Activated naive CD4-positive, alpha-beta T cell treated with anti-CD3 and anti-CD28 coated beads, Interleukin-2, amount 50 U/mL, for 72 hours (primary cell): ENCODE measurements at regions not wholly inside any gene's neighbourhood (a gene's known extent, or its start where the extent isn't known, plus 50 kb on each side); places are given as distances from the start of the nearest gene placed in this dataset.

Experiments used
- ATAC-seq, 2 donors: fragments of 150-1000 bp; cut with Tn5 transposase; 2 replicates each; pipeline ENCODE4 v1.10.0; 2021; ENCODE audit warnings: mild to moderate bottlenecking in 2 of 2, moderate library complexity in 2 of 2
- DNase-seq, 2 donors: peaks; one replicate each; pipeline ENCODE4 v3.0.0; 2021 to 2022; ENCODE audit warnings: low spot score in 2 of 2
- H3K27ac Mint-ChIP-seq, 2 donors: one replicate each; pipeline ENCODE4 v1.8.0; 2022; ENCODE audit warnings: mild to moderate bottlenecking in 2 of 2, mixed read lengths in 2 of 2
- H3K36me3 Mint-ChIP-seq, 2 donors: one replicate each; pipeline ENCODE4 v1.8.0; 2022; ENCODE audit warnings: mixed read lengths in 2 of 2
- H3K9me3 Mint-ChIP-seq, 2 donors: one replicate each; pipeline ENCODE4 v1.8.0; 2022; ENCODE audit warnings: mixed read lengths in 2 of 2

DNA sequence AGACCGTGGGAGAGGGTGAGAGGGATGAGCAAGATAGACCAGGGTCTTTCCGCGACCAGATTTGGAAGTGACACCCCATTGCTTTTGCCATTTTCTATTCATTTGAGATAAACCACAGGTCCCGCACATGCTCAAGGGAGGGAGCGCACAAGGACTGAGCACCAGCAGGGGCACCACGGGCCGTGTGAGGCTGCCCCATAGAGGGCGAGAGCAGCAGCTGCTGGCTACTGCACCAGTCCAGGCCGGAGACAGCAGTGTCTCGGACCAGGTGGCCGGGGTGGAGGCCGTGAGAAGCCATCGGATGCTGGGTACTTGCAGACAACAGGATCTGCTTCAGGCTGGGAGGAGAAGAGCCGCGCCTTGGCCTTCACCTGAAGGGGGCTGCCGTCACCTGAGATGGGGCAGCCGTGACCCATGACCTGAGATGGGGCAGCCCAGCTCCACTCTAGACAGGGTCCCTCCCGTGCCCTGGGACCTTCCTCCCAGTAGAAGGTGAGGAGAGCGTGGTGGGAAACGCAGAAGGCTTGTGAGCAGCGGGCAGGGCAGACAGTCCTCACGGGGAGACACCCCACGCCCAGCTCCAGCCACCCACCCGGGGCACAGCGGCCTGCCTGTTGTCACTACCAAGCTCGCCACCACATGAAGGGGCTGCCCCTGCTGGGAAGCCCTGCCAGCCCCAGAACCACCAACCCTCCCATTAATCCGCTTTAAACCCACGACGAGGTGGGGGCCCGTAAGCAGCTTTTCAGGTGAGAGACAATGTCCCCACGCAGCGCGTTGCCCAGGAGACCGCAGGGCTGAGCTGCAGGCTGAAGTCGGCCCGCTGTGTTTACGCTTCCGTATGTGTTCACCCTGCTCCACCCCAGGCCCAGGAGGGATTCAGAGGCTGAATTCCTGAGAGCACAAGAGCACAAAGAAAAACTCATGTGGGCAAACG is 61.7 kb upstream of the FBRSL1 start:
- H3K27ac Mint-ChIP-seq = no peak overlapping the region
- H3K9me3 Mint-ChIP-seq = peaks cover 0 to 6% of the 10 kb centered on the region in 2 donors
- peaks cover 0 to 12% of the 10 kb centered on the region in 2 donors for H3K36me3 Mint-ChIP-seq
- ATAC-seq = no peak
- DNase-seq = no peak

DNA sequence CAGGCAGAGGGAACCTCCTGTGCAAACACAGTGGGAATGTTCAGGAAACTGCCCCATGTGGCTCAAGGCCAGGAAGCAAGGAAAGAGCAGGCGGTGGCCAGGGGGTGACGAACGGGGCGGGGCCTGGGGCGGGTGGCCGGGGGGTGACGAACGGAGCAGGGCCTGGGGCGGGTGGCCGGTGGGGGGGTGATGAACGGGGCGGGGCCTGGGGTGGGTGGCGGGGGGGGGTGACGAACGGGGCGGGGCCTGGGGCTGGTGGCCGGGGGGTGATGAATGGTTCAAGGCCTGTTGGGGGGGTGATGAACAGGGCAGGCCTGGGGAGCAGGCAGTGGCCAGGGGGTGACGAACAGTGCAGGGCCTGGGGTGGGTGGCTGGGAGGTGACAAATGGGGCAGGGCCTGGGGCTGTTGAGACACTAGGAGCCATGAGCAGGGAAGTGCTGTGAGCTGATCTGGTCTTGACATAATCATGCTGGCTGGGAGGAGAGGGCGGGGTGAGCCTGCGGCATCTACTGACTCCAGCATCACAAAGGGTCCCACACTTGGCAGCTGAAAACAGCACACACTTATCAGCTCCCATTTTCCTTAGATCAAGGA is 62.7 kb upstream of the FBRSL1 start:
- peaks cover 0 to 12% of the 10 kb centered on the region in 2 donors for H3K36me3 Mint-ChIP-seq
- H3K9me3 Mint-ChIP-seq = peaks cover 0 to 6% of the 10 kb centered on the region in 2 donors

DNA sequence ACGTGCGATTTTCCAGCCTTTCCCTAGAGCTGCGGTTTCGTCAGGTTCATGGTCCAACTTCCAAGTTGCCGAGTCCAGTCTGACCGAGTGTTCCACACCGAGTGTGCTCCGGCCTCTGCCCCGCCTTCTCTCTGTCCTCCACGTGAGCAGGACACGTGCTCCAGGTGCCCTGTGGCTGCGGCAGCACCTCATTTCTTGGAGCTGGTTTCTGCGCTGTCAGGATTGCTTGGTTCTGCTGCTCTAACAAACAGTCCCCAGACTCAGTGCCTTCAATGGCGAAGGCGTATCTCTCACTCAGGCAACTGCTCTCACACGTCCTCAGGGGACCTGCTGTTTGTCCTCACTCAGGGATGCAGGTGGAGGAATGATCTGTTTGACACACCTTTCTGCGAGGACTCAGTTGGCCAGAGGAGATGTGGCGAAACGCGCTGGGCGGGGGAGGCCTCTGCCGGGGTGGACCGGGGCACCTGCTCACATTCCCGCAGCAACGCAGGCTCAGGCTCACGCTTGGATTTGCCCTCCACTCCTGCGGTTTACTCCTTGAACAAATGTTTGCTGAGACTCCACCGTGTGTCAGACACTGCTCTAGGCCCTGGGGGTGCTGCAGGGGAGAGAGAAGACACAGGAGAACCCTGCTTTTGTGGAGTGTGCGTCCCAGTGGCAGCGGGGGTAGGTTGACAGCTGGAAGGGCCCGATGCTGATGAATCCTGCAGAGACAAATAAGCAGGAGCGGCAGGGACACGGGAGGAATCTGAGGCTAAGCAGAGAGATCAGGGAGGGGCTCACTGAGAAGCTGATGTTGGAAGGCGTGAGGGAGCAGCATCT is 63.4 kb upstream of the FBRSL1 start:
- peaks cover 0 to 12% of the 10 kb centered on the region in 2 donors for H3K36me3 Mint-ChIP-seq
- H3K27ac Mint-ChIP-seq = no peak overlapping the region
- DNase-seq = no peak
- peaks cover 0 to 6% of the 10 kb centered on the region in 2 donors for H3K9me3 Mint-ChIP-seq
- no peak for ATAC-seq

More for the DNA sequence above, 62.7 kb upstream of the FBRSL1 start:
- ATAC-seq (no peak), DNase-seq (no peak)
- H3K27ac Mint-ChIP-seq = no peak overlapping the region

DNA sequence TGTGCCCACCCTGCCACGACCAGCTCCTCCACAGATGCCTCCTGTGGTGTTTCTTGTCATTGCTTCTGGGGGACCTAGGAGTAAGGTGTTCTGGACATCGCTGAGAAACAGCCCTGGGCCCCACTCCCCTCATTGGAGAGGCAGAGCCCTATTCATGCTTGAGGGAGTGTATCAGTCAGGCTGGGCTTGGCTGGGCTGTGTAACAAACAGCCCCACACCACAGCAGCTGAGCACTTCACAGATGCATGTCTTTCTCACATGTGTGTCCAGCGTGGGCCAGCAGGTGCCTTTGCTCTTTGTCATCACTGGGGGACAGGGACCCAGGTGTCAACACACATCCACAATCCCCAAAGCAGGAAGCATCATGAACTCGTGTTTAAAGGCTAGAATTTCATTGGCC is 65.1 kb upstream of the FBRSL1 start:
- peaks cover 0 to 6% of the 10 kb centered on the region in 2 donors for H3K9me3 Mint-ChIP-seq
- H3K36me3 Mint-ChIP-seq = peaks cover 0 to 12% of the 10 kb centered on the region in 2 donors
- DNase-seq = no peak
- no peak for ATAC-seq
- H3K27ac Mint-ChIP-seq = no peak overlapping the region

DNA sequence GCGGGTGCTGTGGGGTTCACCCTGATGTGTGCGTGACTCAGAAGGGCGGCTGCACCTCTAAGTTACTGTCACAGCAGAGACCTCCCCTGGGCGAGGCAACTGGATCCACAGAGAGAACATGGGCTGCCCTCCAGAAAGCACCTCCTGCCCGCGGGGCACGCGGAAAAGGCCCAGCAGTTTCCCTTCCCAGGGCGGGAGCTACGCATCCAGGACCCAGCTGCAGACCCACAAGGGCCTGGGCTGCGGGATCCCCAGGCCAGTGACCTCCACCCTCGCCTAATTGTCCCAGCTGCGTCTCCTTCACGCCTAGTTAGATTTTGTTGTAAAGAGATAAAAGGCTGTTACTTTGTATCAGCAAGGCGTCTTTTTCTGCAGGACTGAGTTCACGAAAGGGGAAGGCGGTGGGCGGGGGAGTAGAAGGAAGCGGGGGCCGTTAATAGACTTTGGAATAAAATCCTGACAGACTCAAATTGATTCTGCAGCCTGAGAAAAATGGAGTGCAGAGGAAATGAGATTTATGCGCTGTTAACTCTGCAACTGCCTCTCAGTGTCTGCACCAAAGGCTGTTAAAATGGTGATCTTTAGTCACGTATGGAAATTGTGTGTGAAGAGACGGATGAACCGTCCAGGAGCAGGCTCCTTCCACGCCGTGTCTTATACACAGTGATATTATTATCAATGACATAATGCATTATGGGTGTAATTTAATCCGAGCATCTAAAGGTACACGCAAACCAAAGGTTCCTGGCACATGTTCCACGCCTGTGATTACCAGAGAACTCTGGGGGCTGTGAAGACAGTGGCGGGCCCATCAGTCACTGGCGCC is 65.9 kb upstream of the FBRSL1 start:
- H3K36me3 Mint-ChIP-seq = peaks cover 0 to 12% of the 10 kb centered on the region in 2 donors
- no peak overlapping the region for H3K27ac Mint-ChIP-seq
- H3K9me3 Mint-ChIP-seq = peaks cover 0 to 6% of the 10 kb centered on the region in 2 donors
- DNase-seq = no peak
- ATAC-seq = no peak

DNA sequence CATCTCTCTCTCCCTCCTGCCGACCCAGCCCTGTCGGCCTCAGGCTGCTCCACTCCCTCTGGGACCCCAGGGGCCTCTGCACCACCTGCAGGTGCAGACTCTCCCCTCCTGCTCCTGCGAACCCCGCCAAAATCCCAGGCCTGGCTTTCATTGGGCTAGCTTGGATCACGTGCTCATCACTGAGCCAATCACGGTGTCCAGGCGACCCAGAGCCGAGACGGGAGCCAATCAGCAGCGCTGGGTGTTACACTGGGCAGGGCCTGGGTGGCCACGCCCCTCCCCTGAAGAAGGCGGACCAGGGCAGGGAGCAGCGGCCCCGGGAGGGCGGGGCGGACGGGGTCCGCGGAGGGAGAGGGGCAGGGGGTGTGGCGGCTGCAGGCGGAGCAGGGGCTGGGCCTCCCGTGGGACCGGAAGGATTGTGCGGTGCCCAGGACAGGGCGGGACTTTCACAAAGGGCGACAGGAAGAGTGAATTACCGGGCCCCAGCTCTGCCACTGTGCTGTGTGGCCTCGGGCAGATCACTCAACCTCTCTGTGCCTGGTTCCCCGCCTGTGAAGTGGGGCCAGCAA is 66.6 kb upstream of the FBRSL1 start:
- no peak for DNase-seq
- ATAC-seq = peak; percentile 26 to 61
- Mint-ChIP-seq H3K36me3 (peaks cover 0 to 12% of the 10 kb centered on the region in 2 donors), H3K9me3 (peaks cover 0 to 6% of the 10 kb centered on the region in 2 donors), H3K27ac (peak overlapping the region in 1 of 2 donors; percentile 9)

DNA sequence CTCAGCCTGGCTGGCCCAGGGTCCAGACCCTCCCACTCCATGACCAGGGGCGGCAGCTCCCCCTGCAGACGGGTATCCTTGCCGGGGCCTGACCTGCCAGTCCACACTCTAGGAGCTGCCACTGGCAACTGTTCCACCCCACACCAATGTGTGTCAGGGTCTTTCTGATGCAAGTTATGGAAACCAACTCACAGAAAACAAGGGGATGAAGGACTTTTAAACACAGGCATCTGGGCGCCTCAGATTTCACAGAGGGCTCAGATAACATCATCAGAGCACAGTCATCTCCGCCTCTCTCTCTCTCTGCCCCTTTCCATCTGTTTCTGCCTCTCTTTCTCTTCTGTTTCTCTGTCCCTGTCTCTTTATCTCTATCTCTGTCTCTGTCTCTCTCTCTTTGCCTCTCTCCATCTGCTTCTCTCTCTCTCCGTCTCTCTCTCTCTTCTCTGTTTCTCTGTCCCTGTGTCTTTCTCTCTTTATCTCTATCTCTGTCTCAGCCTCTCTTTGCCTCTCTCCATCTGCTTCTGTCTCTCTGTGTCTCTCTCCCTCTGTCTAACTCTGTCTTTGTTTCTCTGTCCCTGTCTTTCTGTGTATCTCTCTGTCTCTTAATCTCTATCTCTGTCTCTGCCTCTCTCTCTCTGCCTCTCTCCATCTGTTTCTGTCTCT is 67.4 kb upstream of the FBRSL1 start:
- Mint-ChIP-seq H3K27ac (peak overlapping the region; percentile 1 to 9), H3K9me3 (peaks cover 0 to 6% of the 10 kb centered on the region in 2 donors), H3K36me3 (peaks cover 0 to 12% of the 10 kb centered on the region in 2 donors)
- ATAC-seq = peak in 1 of 2 donors; percentile 28
- DNase-seq = no peak

DNA sequence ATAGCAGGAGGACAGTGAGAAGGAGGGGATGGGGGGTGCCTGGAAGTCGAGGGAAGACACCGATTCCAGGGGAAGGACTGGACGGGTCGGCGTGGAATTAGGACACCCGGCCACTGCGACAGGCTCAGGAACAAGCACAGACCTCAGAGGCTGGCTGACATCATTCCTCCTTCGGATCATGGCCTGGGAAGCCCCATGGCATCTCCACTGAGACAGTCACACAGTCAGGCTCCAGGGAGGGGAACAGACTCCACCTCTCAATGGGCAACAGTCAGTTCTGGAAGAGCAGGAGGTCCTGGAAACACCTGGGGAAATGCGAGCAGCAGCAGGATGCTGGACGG is 67.9 kb upstream of the FBRSL1 start:
- ATAC-seq (no peak), DNase-seq (no peak)
- Mint-ChIP-seq H3K36me3 (peaks cover 0 to 12% of the 10 kb centered on the region in 2 donors), H3K27ac (peak overlapping the region in 1 of 2 donors; percentile 65), H3K9me3 (peaks cover 0 to 6% of the 10 kb centered on the region in 2 donors)

DNA sequence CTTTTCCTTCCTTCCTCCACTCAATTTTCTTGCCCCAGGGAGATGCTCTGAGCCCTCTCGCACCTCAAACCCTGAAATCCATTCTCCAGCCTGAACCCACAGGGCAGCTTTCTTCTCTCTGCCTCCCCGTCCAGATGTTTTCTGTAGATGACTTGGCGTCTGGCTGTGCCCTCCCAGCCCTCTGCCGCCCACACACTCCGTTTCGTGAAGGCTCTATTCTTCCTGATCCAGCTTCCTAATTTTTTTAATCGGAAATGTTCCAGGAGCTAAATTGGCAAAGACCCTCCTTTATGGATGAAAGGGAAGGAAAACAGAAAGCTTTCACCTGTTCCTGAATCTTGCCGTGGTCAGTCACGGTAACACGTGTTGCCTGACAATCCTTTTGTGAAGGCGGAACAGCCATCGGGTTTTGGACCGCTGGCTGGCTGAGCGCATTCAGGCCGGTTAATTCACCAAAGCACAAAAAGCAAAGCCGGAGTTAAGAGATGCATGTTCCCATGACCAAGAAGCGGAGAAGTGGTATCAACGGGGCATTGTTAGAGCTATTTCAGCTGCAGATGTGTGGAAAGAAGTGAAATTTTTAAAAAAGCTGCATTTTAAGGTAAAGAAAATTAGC is 70.2 kb upstream of the FBRSL1 start:
- ATAC-seq = no peak
- Mint-ChIP-seq H3K27ac (peak overlapping the region in 1 of 2 donors; percentile 50), H3K36me3 (peaks cover 0 to under 1% of the 10 kb centered on the region in 2 donors), H3K9me3 (peaks cover 0 to under 1% of the 10 kb centered on the region in 2 donors)
- DNase-seq = no peak

DNA sequence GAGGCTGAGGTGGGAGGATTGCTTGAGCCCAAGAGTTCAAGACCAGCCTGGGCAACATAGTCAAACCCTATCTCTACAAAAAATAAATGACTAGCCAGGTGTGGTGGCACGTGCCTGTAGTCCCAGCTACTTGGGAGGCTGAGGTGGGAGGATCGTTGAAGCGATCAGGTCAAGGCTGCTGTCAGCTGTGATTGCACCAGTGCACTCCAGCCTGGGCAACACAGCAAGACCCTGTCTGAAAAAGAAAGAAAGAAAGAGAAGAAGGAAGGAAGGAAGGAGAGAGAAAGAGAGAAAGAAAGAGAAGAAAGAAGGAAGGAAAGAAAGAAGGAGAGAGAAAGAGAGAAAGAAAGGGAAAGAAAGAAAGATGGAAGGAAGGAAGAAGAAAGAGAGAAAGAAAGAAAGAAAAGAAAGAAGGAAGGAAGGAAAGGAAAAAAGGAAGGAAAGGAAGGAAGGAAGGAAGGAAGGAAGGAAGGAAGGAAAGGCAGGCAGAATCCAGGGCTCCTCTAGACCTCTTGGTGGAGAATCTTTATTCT is 71.5 kb upstream of the FBRSL1 start:
- Mint-ChIP-seq H3K9me3 (no peaks in the 10 kb centered on the region), H3K27ac (no peak overlapping the region)
- no peak for DNase-seq

DNA sequence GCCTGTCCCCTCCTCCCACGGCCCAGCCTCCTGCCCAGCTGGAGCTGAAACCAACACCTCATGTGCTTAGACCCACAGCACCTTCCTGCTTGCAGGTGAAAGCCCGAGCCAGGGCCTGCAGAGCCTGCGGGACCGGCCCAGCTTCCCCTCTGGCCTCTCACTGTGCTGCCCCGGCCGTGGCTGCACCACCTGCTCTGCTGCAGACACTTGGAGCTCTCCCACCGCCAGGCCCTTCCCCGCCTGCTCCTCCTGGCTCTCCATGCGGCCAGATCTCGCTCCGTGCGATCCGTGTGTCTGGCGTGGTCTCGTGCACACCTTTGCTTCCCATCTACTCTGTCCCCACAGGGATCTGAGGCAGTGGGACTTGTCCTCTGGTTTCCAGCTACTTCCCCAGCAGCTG is 72.2 kb upstream of the FBRSL1 start:
- H3K9me3 Mint-ChIP-seq = no peaks in the 10 kb centered on the region
- H3K27ac Mint-ChIP-seq = no peak overlapping the region
- ATAC-seq (no peak), DNase-seq (no peak)
- no peaks in the 10 kb centered on the region for H3K36me3 Mint-ChIP-seq

More for the DNA sequence above, 71.5 kb upstream of the FBRSL1 start:
- no peaks in the 10 kb centered on the region for H3K36me3 Mint-ChIP-seq
- no peak for ATAC-seq

DNA sequence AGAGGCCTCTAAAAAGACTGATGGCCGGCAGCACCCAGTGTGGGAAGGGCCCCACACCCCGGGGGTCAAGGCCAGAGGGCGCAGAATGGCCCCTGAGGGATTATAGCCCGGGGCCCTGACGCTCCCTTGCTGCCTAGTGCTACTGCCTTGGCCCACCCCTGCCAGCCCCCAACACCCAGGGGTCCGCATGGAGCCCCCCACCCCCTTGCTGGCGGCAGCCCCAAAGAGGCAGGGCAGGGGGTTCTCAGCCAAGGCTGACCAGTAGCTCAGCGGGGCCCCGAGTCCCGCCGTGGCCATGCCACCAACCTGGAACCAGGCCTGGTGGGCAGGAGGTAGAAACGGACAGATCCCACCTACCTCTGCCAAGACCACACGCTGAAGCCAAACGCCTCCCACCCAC is 73.1 kb upstream of the FBRSL1 start:
- ATAC-seq = no peak
- H3K36me3 Mint-ChIP-seq = no peaks in the 10 kb centered on the region
- DNase-seq = no peak
- H3K27ac Mint-ChIP-seq = no peak overlapping the region
- H3K9me3 Mint-ChIP-seq = no peaks in the 10 kb centered on the region

DNA sequence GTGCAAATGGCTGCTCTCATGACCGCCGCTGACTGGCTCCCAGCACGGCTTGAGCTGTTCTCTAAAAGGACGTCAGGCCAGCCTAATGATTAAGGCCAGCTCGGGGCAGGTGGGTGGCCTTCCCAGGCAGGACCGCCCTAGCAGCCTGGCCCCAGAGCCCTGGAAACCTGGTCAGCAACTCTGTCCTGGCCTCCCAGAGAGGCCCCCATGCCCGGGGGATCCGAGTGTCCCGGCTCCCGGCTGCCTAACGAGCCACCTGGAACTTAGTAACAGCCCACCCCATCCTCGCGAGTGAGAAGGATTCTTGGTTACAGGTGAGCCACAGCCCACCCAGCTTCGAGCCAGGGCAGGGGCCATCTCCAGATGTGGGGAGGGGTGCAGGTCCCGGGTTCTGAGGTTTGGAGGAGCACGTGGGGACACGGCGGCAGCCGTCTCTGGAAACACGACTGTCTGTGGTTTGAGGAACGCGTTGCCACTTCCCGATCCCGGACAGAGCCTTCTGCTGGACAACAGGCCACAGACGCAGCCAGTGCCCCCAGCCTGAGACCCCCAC is 73.8 kb upstream of the FBRSL1 start:
- ATAC-seq (no peak), DNase-seq (no peak)
- Mint-ChIP-seq H3K36me3 (no peaks in the 10 kb centered on the region), H3K9me3 (no peaks in the 10 kb centered on the region), H3K27ac (no peak overlapping the region)

DNA sequence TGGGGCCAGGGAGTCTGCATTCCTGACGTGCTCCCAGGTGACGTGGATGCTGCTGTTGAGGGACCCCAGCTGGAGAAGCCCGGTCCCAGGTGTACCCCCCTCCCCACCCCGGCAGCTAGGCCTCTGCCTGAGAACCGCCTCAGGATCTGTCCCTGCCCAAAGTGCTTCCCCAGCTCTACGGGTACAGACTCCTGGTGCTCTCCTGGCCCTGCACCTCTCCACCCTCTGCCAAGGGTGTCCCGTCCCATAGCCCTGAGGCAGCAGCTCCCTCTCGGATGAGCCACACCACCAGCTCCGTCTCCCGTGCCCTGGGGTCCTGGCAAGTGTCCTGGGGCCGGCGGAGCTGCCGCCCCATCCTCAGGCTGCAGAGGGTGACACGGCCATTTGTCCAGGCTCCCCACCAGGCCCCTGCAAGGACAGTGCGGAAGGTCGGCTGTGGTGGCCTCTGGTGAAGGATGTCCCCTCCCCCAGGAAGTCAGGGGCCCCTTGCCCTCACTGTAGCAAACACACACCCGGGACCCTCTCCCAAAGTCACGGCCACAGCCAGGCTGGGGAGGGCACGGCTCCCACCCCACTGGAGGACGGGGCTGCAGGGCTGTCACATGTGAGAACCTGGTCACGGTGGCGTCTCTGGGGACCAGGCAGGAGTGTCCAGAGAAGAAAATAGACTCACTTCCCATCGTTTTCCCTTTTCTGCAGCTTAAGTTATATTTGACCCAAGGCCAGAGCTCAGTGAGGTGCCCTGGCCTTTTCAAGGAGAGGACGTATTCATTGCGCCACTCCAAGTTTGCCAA is 74.4 kb upstream of the FBRSL1 start:
- DNase-seq (no peak), ATAC-seq (peak in 1 of 2 donors; percentile 9)
- H3K9me3 Mint-ChIP-seq = no peaks in the 10 kb centered on the region
- no peak overlapping the region for H3K27ac Mint-ChIP-seq
- no peaks in the 10 kb centered on the region for H3K36me3 Mint-ChIP-seq
